A549 (cell line): ENCODE measurements at regions not wholly inside any gene's neighbourhood (a gene's known extent, or its start where the extent isn't known, plus 50 kb on each side); places are given as distances from the start of the nearest gene placed in this dataset.

Experiments
- ATAC-seq, 2 experiments: fragments of 200-7000 bp in 1 of 2; fragments of >200 bp in 1 of 2; cut with Nextera tagmentation in 1 of 2; cut with Tn5 transposase in 1 of 2; 3 replicates each; pipeline versions ENCODE4 v1.8.0 to v1.9.1; 2018 to 2020; ENCODE audit warnings: mild to moderate bottlenecking in 1 of 2, moderate library complexity in 1 of 2
- CTCF ChIA-PET: fragments of 300-600 bp; sonication (Branson Sonifier 250); formaldehyde crosslinking; extraction: SDS; loops from one replicate; lab custom pipeline; 2021; ENCODE audit warnings: antibody characterized with exemption, inconsistent platforms; lab: Yijun Ruan, JAX
- POLR2A ChIA-PET: fragments of 350-600 bp; formaldehyde crosslinking; extraction: SDS; loops from one replicate; lab custom pipeline; 2021; ENCODE audit warnings: antibody characterized with exemption, inconsistent platforms; lab: Yijun Ruan, JAX
- DNase-seq, 2 experiments: peaks; one replicate each; pipeline versions ENCODE4 v3.0.0 to v3.0.0-alpha.2; 2011 to 2016; ENCODE audit warnings: low read depth in 1 of 2, low spot score in 1 of 2
- FAIRE-seq: peaks from 2 replicates; lab custom pipeline; 2011; peaks lifted over from hg19 to GRCh38; lab: Jason Lieb, UNC
- H3K27ac ChIP-seq, 2 experiments: fragments of >200 bp; sonication (Bioruptor Twin); formaldehyde crosslinking; 3 replicates each; pipeline ENCODE4 v1.5.1; 2016 to 2017
- H3K4me1 ChIP-seq: fragments of >200 bp; sonication (Bioruptor Twin); formaldehyde crosslinking; 3 replicates; pipeline ENCODE4 v1.6.1; 2016
- H3K4me2 ChIP-seq: fragments of >200 bp; sonication (Bioruptor Twin); formaldehyde crosslinking; 3 replicates; pipeline ENCODE4 v1.6.1; 2016
- H3K4me3 ChIP-seq: fragments of >200 bp; sonication (Bioruptor Twin); formaldehyde crosslinking; 3 replicates; pipeline ENCODE4 v1.5.1; 2016
- H3K9me3 ChIP-seq: fragments of >200 bp; sonication (Bioruptor Twin); formaldehyde crosslinking; 3 replicates; pipeline ENCODE4 v1.6.1; 2016
- CEBPB ChIP-seq, 2 experiments: fragments of >200 bp in 1 of 2; sonication (Bioruptor Twin) in 1 of 2; formaldehyde crosslinking in 1 of 2; IDR thresholded peaks; 2 replicates each; pipeline ENCODE4 v1.6.1; 2012 to 2016
- EP300 ChIP-seq, 2 experiments: fragments of >200 bp; sonication (Bioruptor Twin); formaldehyde crosslinking; IDR thresholded peaks; 2 replicates in 1 of 2; 3 replicates in 1 of 2; pipeline ENCODE4 v1.6.1; 2016 to 2017
- ESRRA ChIP-seq: fragments of 150-350 bp; IDR thresholded peaks from 2 replicates; pipeline ENCODE4 v1.6.1; 2014; ENCODE audit warnings: mild to moderate bottlenecking, low read length, borderline replicate concordance
- FOSB ChIP-seq: fragments of 250-450 bp; sonication (Bioruptor Pico); IDR thresholded peaks from 2 replicates; pipeline ENCODE4 v1.5.0; 2020; ENCODE audit warnings: mild to moderate bottlenecking, moderate library complexity
- FOSL2 ChIP-seq, 2 experiments: fragments of 450-650 bp in 1 of 2; fragments of >200 bp in 1 of 2; sonication (Bioruptor Twin) in 1 of 2; formaldehyde crosslinking; IDR thresholded peaks; 2 replicates each; pipeline versions ENCODE4 v1.5.0 to v1.6.1; 2016 to 2020; ENCODE audit warnings: mild to moderate bottlenecking in 1 of 2, moderate library complexity in 1 of 2
- FOXS1 ChIP-seq: fragments of 250-450 bp; sonication (Bioruptor Pico); IDR thresholded peaks from 2 replicates; pipeline ENCODE4 v1.5.0; 2020; ENCODE audit warnings: mild to moderate bottlenecking, moderate library complexity
- HDAC2 ChIP-seq: fragments of 200-600 bp; sonication (generic); IDR thresholded peaks from 2 replicates; pipeline ENCODE4 v1.6.1; 2016
- HOXB5 ChIP-seq: fragments of 250-450 bp; sonication (Bioruptor Pico); IDR thresholded peaks from 2 replicates; pipeline ENCODE4 v1.5.0; 2020; ENCODE audit warnings: mild to moderate bottlenecking, moderate library complexity
- JUN ChIP-seq, 2 experiments: fragments of >200 bp; sonication (Bioruptor Twin); formaldehyde crosslinking; IDR thresholded peaks; 2 replicates in 1 of 2; 3 replicates in 1 of 2; pipeline ENCODE4 v1.6.1; 2016 to 2017
- KDM1A ChIP-seq: fragments of 200-600 bp; sonication (generic); IDR thresholded peaks from 2 replicates; pipeline ENCODE4 v1.6.1; 2016; ENCODE audit warnings: low read depth, mild to moderate bottlenecking
- MAFK ChIP-seq: fragments of 450-650 bp; IDR thresholded peaks from 2 replicates; pipeline ENCODE4 v1.6.1; 2014; ENCODE audit not compliant: partially characterized antibody
- NR3C1 ChIP-seq: fragments of >200 bp; sonication (Bioruptor Twin); formaldehyde crosslinking; IDR thresholded peaks from 3 replicates; pipeline ENCODE4 v1.6.1; 2017
- PHF8 ChIP-seq: fragments of 200-600 bp; sonication (generic); IDR thresholded peaks from 2 replicates; pipeline ENCODE4 v1.6.1; 2016; ENCODE audit warnings: low read depth, mild to moderate bottlenecking, antibody characterized with exemption, moderate library complexity, borderline replicate concordance
- POLR2A ChIP-seq: IDR thresholded peaks from 2 replicates; pipeline ENCODE4 v1.6.1; 2012; ENCODE audit warnings: mild to moderate bottlenecking, low read length
- RAD21 ChIP-seq, 2 experiments: fragments of >200 bp in 1 of 2; sonication (Bioruptor Twin) in 1 of 2; formaldehyde crosslinking in 1 of 2; IDR thresholded peaks in 1 of 2; conservative IDR thresholded peaks in 1 of 2; 2 replicates in 1 of 2; 3 replicates in 1 of 2; pipeline ENCODE4 v1.6.1; 2012 to 2018; ENCODE audit warnings: inconsistent platforms in 1 of 2
- RARB ChIP-seq: fragments of 250-450 bp; sonication (Bioruptor Pico); IDR thresholded peaks from 2 replicates; pipeline ENCODE4 v1.8.0; 2021; ENCODE audit warnings: mild to moderate bottlenecking, moderate library complexity
- SMC3 ChIP-seq: fragments of >200 bp; sonication (Bioruptor Twin); formaldehyde crosslinking; IDR thresholded peaks from 3 replicates; pipeline ENCODE4 v1.6.1; 2018; ENCODE audit warnings: inconsistent platforms
- TP53 ChIP-seq: fragments of 250-450 bp; sonication (Bioruptor Pico); IDR thresholded peaks from 2 replicates; pipeline ENCODE4 v1.5.0; 2021; ENCODE audit warnings: mild to moderate bottlenecking, moderate library complexity
- ZC3H11A ChIP-seq: fragments of 450-650 bp; IDR thresholded peaks from 2 replicates; pipeline ENCODE4 v1.6.1; 2014; ENCODE audit warnings: antibody characterized with exemption, mild to moderate bottlenecking
- WGBS: methylation state at CpG from one replicate; pipeline ENCODE4 v1.1.6; 2017; ENCODE audit errors: missing lambda C conversion rate; 5-methylcytosine and 5-hydroxymethylcytosine counted together
- TF ChIP-seq, protein P1 (sequence below): fragments of 450-650 bp; IDR thresholded peaks from 2 replicates; pipeline ENCODE4 v1.6.1; 2014; ENCODE audit warnings: antibody characterized with exemption
- TF ChIP-seq, protein P2 (sequence below): fragments of >200 bp; sonication (Bioruptor Twin); formaldehyde crosslinking; IDR thresholded peaks from 3 replicates; pipeline ENCODE4 v1.5.1; 2016
- TF ChIP-seq, protein P3 (sequence below): fragments of 250-450 bp; sonication (Bioruptor Pico); IDR thresholded peaks from 2 replicates; pipeline ENCODE4 v1.5.0; 2020; ENCODE audit warnings: low read depth, mild to moderate bottlenecking, moderate library complexity
- TF ChIP-seq, protein P4 (sequence below): fragments of >200 bp; sonication (Bioruptor Twin); formaldehyde crosslinking; IDR thresholded peaks from 2 replicates; pipeline ENCODE4 v1.6.1; 2016

DNA sequence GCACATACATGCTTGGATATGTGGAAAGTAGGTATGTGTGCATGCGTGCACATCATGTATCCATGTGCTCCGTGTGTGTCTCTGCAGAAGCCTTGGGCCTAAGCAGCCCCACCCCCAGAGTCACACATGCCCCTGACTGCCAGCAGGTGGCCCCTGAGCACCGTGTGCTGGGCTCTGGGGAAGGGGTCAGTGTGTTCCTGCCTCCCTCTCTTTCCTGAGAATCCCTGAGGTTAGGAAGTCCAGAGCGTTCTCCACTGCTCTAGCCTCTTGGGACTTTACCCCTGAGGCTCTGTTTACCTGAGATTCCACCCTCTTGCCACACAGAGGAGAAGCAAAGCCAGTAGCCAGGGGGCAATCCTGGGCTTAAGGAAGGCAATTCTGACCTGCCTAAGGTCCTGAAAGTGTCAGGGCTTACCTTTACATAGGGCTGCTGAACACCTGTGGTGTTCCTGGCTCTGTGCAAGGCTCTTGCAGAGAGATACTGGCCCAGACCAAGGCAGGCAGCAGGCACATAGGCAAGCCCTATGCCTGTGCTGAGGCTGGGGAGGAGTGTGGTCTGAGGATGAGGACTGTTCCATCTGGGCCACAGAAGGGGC lies 207.3 kb downstream of the TMEM38B start:
- ChIA-PET POLR2A (no interaction called here), CTCF (no interaction called here)
- H3K4me3 ChIP-seq = no peak overlapping the region
- no peak overlapping the region for H3K4me2 ChIP-seq
- no peak for FAIRE-seq
- H3K4me1 ChIP-seq = no peaks in the 10 kb centered on the region
- H3K9me3 ChIP-seq = no peaks in the 10 kb centered on the region
- DNase-seq = peak; percentile 52 to 54
- ATAC-seq = peak; percentile 99 to 100
- 5% methylated on average over 4 of the region's 4 CpGs for WGBS
- TF ChIP-seq, protein P1, sequence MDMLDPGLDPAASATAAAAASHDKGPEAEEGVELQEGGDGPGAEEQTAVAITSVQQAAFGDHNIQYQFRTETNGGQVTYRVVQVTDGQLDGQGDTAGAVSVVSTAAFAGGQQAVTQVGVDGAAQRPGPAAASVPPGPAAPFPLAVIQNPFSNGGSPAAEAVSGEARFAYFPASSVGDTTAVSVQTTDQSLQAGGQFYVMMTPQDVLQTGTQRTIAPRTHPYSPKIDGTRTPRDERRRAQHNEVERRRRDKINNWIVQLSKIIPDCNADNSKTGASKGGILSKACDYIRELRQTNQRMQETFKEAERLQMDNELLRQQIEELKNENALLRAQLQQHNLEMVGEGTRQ = no peak
- peak; percentile 76 to 86 for TF ChIP-seq RAD21 (conservative IDR thresholded peaks at IDR 0.05 in 1 of 2, IDR thresholded peaks at IDR 0.05 in 1 of 2)
- TF ChIP-seq HOXB5 = no peak
- TF ChIP-seq SMC3 = peak; percentile 67
- no peak for TF ChIP-seq FOSL2 (IDR thresholded peaks at IDR 0.05)
- no peak for TF ChIP-seq FOSL2 (CRISPR knock-in tag; IDR thresholded peaks at IDR 0.05)
- TF ChIP-seq, protein P2, sequence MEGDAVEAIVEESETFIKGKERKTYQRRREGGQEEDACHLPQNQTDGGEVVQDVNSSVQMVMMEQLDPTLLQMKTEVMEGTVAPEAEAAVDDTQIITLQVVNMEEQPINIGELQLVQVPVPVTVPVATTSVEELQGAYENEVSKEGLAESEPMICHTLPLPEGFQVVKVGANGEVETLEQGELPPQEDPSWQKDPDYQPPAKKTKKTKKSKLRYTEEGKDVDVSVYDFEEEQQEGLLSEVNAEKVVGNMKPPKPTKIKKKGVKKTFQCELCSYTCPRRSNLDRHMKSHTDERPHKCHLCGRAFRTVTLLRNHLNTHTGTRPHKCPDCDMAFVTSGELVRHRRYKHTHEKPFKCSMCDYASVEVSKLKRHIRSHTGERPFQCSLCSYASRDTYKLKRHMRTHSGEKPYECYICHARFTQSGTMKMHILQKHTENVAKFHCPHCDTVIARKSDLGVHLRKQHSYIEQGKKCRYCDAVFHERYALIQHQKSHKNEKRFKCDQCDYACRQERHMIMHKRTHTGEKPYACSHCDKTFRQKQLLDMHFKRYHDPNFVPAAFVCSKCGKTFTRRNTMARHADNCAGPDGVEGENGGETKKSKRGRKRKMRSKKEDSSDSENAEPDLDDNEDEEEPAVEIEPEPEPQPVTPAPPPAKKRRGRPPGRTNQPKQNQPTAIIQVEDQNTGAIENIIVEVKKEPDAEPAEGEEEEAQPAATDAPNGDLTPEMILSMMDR = peak; percentile 51
- H3K27ac ChIP-seq = no peak overlapping the region

DNA sequence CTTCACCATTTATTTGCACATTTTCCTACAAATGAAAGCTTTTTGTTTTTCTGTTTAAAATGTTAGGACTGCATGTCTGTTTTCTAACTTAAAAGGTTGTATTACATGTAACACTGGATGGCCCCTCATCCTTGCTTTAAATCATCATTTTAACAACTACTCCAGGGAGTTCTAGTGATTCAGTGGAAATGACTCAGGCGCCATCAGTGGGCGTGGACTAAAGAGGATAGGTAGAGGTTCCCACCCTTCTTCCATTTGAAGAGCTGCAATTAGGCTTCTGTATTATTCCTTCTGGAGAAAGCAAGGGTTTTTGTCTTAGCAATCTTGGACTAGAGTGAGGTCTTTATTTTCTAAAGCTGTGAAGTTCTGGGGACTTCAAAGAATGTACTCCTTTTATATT lies 213.7 kb downstream of the TMEM38B start:
- ChIA-PET POLR2A (no interaction called here), CTCF (interaction anchor here (0.6 to 1.7 kb wide), 2 partner anchors 19 to 27 kb away, joined by 3 to 4 read pairs; no protein-coding TSS in a partner anchor)
- FAIRE-seq = no peak

DNA sequence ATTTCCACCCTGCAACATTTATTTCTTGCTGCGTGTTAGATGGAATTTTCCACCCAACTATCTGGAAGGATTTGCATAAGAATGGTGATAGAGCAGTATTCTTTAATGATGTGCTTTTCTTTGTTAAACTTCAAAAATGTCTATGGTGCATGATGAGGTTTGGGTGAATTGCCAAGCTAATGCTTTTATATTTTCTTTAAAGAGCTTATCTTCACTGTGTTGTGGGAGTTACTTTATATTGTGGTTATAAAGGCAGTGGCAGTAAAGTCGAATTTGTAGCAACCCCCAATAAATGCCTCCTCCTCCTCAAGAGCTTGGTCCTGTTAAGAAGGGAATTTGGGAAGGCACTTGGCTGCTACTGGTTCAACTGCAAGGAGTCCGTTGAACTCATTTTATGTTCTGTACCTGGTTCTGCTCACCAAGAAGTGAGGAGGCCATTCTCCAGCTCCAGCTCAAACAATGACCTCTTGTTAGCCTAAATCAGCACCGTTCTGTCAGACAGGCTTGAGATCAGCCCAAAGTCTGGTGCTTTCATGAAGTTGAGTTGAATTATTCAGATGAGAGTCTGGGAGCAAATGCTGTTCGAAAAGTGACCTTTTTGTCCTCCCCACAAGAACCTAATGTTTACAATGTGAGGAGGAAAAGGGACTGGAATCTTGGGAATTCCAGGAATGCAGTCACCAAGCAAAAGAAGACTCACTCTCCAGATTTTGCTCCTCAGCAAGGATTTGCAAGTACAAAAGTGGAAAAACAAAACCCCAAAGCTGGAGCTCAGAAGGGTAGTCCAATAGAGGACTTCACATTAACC lies 217.0 kb downstream of the TMEM38B start:
- CTCF ChIA-PET = interaction anchor here (0.7 to 3.7 kb wide), 2 partner anchors 29 to 1118 kb away, joined by 3 to 19 read pairs; no protein-coding TSS in a partner anchor
- ATAC-seq = peak; percentile 23 to 65; a peak in 3 of 6 replicates
- H3K4me1 ChIP-seq = peaks cover 33% of the 10 kb centered on the region
- no peak overlapping the region for H3K4me3 ChIP-seq
- H3K27ac ChIP-seq = peak overlapping the region; percentile 49 to 74
- peak overlapping the region; percentile 70 for H3K4me2 ChIP-seq
- WGBS = 17% methylated on average over 5 of the region's 5 CpGs
- no peaks in the 10 kb centered on the region for H3K9me3 ChIP-seq
- DNase-seq = peak in 1 of 2 experiments; percentile 33
- TF ChIP-seq JUN (IDR thresholded peaks at IDR 0.05) = no peak
- no peak for TF ChIP-seq ESRRA
- no peak for TF ChIP-seq RARB (CRISPR knock-in tag)
- TF ChIP-seq, protein P3, sequence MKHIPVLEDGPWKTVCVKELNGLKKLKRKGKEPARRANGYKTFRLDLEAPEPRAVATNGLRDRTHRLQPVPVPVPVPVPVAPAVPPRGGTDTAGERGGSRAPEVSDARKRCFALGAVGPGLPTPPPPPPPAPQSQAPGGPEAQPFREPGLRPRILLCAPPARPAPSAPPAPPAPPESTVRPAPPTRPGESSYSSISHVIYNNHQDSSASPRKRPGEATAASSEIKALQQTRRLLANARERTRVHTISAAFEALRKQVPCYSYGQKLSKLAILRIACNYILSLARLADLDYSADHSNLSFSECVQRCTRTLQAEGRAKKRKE (CRISPR knock-in tag) = no peak
- no peak for TF ChIP-seq FOXS1 (CRISPR knock-in tag)
- no peak for TF ChIP-seq MAFK
- no peak for TF ChIP-seq ZC3H11A
- TF ChIP-seq HDAC2 = no peak
- no peak for TF ChIP-seq POLR2A
- TF ChIP-seq, protein P2 = no peak
- TF ChIP-seq FOSB (CRISPR knock-in tag) = no peak
- TF ChIP-seq KDM1A = no peak
- no peak for TF ChIP-seq PHF8
- TF ChIP-seq, all 56 proteins: peak for 0
- FAIRE-seq = no peak
- POLR2A ChIA-PET = no interaction called here

More for the DNA sequence above, 213.7 kb downstream of the TMEM38B start:
- WGBS = 54% methylated on average over 2 of the region's 2 CpGs
- no peaks in the 10 kb centered on the region for H3K9me3 ChIP-seq
- ATAC-seq (no peak), DNase-seq (no peak)
- no peak overlapping the region for H3K4me3 ChIP-seq
- TF ChIP-seq CEBPB (IDR thresholded peaks at IDR 0.05) (no peak), TP53 (CRISPR knock-in tag) (no peak), EP300 (IDR thresholded peaks at IDR 0.05) (no peak), NR3C1 (no peak), FOSL2 (IDR thresholded peaks at IDR 0.05) (no peak), FOSL2 (CRISPR knock-in tag; IDR thresholded peaks at IDR 0.05) (no peak)
- TF ChIP-seq, protein P4, sequence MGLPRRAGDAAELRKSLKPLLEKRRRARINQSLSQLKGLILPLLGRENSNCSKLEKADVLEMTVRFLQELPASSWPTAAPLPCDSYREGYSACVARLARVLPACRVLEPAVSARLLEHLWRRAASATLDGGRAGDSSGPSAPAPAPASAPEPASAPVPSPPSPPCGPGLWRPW = no peak
- no peak overlapping the region for H3K4me2 ChIP-seq
- peaks cover 28% of the 10 kb centered on the region for H3K4me1 ChIP-seq
- H3K27ac ChIP-seq = no peak overlapping the region
